ACHN (cell line): ENCODE measurements at regions not wholly inside any gene's neighbourhood (a gene's known extent, or its start where the extent isn't known, plus 50 kb on each side); places are given as distances from the start of the nearest gene placed in this dataset.
"Not testable (repeated sequence)": the region's sequence is repeated elsewhere in the genome, so short reads cannot be mapped to it uniquely, and the experiment has no call there.

Source experiments
- DNase-seq: peaks from one replicate; pipeline ENCODE4 v3.0.0-alpha.2; 2015
- in situ Hi-C: cut with HindIII; loops from 2 replicates; pipeline ENCODE4 v1.10.0; 2017; ENCODE audit warnings: low sequenced_read_pairs, low pct_ligation_motif_present, low pct_unique_long_range_greater_than_20kb

GRCh38 chr4:163673848-163674697 lies 179.6 kb downstream of the TMA16 start:
- no peak for DNase-seq
- in situ Hi-C loops: no loop called here

GRCh38 chr4:163679189-163679588 lies 184.7 kb downstream of the TMA16 start:
- in situ Hi-C loops: no loop called here
- DNase-seq: peak; percentile 12

- in situ Hi-C loops: no loop called here
- DNase-seq: no peak
These were observed 186.1 kb downstream of the TMA16 start for GRCh38 chr4:163680386-163681098.

GRCh38 chr4:163681208-163681821 lies 186.8 kb downstream of the TMA16 start:
- in situ Hi-C loops: no loop called here
- DNase-seq: no peak

GRCh38 chr4:163688856-163689255 lies 194.4 kb downstream of the TMA16 start:
- in situ Hi-C loops: no loop called here
- DNase-seq: no peak

GRCh38 chr4:163693211-163693610 lies 198.7 kb downstream of the TMA16 start:
- in situ Hi-C loops: no loop called here
- DNase-seq: peak; percentile 20

GRCh38 chr4:163693776-163694175 lies 199.3 kb downstream of the TMA16 start:
- DNase-seq: peak; percentile 75
- in situ Hi-C loops: no loop called here

GRCh38 chr4:163694385-163694784 lies 199.9 kb downstream of the TMA16 start:
- in situ Hi-C loops: no loop called here
- DNase-seq: peak; percentile 76

GRCh38 chr4:163697121-163697520 lies 202.6 kb downstream of the TMA16 start:
- in situ Hi-C loops: no loop called here
- DNase-seq: no peak

- in situ Hi-C loops: not testable (repeated sequence)
These were observed 205.9 kb downstream of the TMA16 start for GRCh38 chr4:163700383-163700782.

GRCh38 chr4:163701916-163702315 lies 207.4 kb downstream of the TMA16 start:
- in situ Hi-C loops: no loop called here
- no peak for DNase-seq

More at GRCh38 chr4:163700383-163700782, 205.9 kb downstream of the TMA16 start:
- DNase-seq: not testable (repeated sequence)

GRCh38 chr4:163702736-163703135 lies 208.2 kb downstream of the TMA16 start:
- DNase-seq: no peak
- in situ Hi-C loops: no loop called here

GRCh38 chr4:163703251-163703650 lies 208.8 kb downstream of the TMA16 start:
- in situ Hi-C loops: no loop called here
- DNase-seq: no peak

- DNase-seq: no peak
- in situ Hi-C loops: no loop called here
These were observed 213.4 kb downstream of the TMA16 start for GRCh38 chr4:163707873-163708272.

- in situ Hi-C loops: no loop called here
- DNase-seq: no peak
These were observed 215.1 kb downstream of the TMA16 start for GRCh38 chr4:163709601-163710000.

GRCh38 chr4:163710158-163710557 lies 215.7 kb downstream of the TMA16 start:
- in situ Hi-C loops: no loop called here
- no peak for DNase-seq

GRCh38 chr4:163724495-163724894 lies 230.0 kb downstream of the TMA16 start:
- DNase-seq, in situ Hi-C loops: not testable (repeated sequence)

GRCh38 chr4:163726641-163727040 lies 232.2 kb downstream of the TMA16 start:
- no peak for DNase-seq
- in situ Hi-C loops: no loop called here

- DNase-seq: no peak
- in situ Hi-C loops: no loop called here
These were observed 236.6 kb downstream of the TMA16 start for GRCh38 chr4:163731071-163731470.
